NCI-H446 (cell line): ENCODE measurements at regions not wholly inside any gene's neighbourhood (a gene's known extent, or its start where the extent isn't known, plus 50 kb on each side); places are given as distances from the start of the nearest gene placed in this dataset.

Experiments used
- DNase-seq, 2 experiments: peaks; one replicate each; lab custom pipeline; 2025; lab: John Stamatoyannopoulos, UW

- no peak for DNase-seq
Observed at GRCh38 chr6:225907-226306, 66.4 kb upstream of the DUSP22 start.

- no peak for DNase-seq
Observed at GRCh38 chr6:226516-227073, 65.7 kb upstream of the DUSP22 start.

- no peak for DNase-seq
Observed at GRCh38 chr6:227074-227782, 65.1 kb upstream of the DUSP22 start.

- DNase-seq: no peak
Observed at GRCh38 chr6:227812-228338, 64.4 kb upstream of the DUSP22 start.

GRCh38 chr6:228881-229651 is 63.2 kb upstream of the DUSP22 start:
- DNase-seq: no peak

- no peak for DNase-seq
Observed at GRCh38 chr6:231779-232178, 60.5 kb upstream of the DUSP22 start.

- DNase-seq: no peak
Observed at GRCh38 chr6:232982-233640, 59.2 kb upstream of the DUSP22 start.

- DNase-seq: no peak
Observed at GRCh38 chr6:234706-235372, 57.4 kb upstream of the DUSP22 start.

GRCh38 chr6:235763-236360 is 56.4 kb upstream of the DUSP22 start:
- no peak for DNase-seq

- DNase-seq: no peak
Observed at GRCh38 chr6:236519-236918, 55.8 kb upstream of the DUSP22 start.

- DNase-seq: no peak
Observed at GRCh38 chr6:240151-240550, 52.1 kb upstream of the DUSP22 start.

- DNase-seq: no peak
Observed at GRCh38 chr6:241336-241865, 50.9 kb upstream of the DUSP22 start.
